ENCODE measurements at regions not wholly inside any gene's neighbourhood (a gene's known extent, or its start where the extent isn't known, plus 50 kb on each side); places are given as distances from the start of the nearest gene placed in this dataset.

- FAIRE-seq: no peak
- no peak overlapping the region for H3K27ac ChIP-seq
- no peak overlapping the region for H3K4me3 ChIP-seq
- ChIA-PET CTCF (interaction anchor here (1.0 kb wide), 1 partner anchor 13 kb away, joined by 3 read pairs; no protein-coding TSS in a partner anchor), POLR2A (no interaction called here)
- 76% methylated on average over 4 of the region's 4 CpGs for WGBS (ENCODE audit: missing lambda C conversion rate)
- no peak for DNase-seq (ENCODE audit: low read depth in 1 of 2, low spot score in 1 of 2)
- H3K4me1 ChIP-seq: no peaks in the 10 kb centered on the region
- ATAC-seq: no peak
- TF ChIP-seq POLR2AphosphoS2 (conservative IDR thresholded peaks at IDR 0.05; ENCODE audit: low read length): no peak
- no peak overlapping the region for H3K4me2 ChIP-seq
- no peaks in the 10 kb centered on the region for H3K9me3 ChIP-seq
Observed at GRCh38 chr4:143281507-143282190, 55.0 kb upstream of the GAB1 start.

- Histone ChIP-seq H3K27ac (no peak overlapping the region), H3K4me3 (no peak overlapping the region), H3K4me2 (no peak overlapping the region), H3K4me1 (no peaks in the 10 kb centered on the region), H3K9me3 (no peaks in the 10 kb centered on the region)
- TF ChIP-seq JUN (IDR thresholded peaks at IDR 0.05): no peak
- TF ChIP-seq RNF2 (IDR thresholded peaks at IDR 0.05; ENCODE audit: borderline replicate concordance, low read depth): no peak
- TF ChIP-seq HOXB5 (CRISPR knock-in tag; IDR thresholded peaks at IDR 0.05): no peak
- no peak for TF ChIP-seq JUNB (IDR thresholded peaks at IDR 0.05)
- no peak for TF ChIP-seq RCOR1 (IDR thresholded peaks at IDR 0.05; ENCODE audit: low read depth, low read length)
- no peak for DNase-seq (ENCODE audit: low read depth in 1 of 2, low spot score in 1 of 2)
- POLR2A ChIA-PET: no interaction called here
- no peak for FAIRE-seq
- no peak for ATAC-seq
- 61% methylated on average over 3 of the region's 3 CpGs for WGBS (ENCODE audit: missing lambda C conversion rate)
- CTCF ChIA-PET: no interaction called here
Observed at GRCh38 chr4:143282211-143282707, 54.4 kb upstream of the GAB1 start.

GRCh38 chr4:143285696-143286437 lies 50.8 kb upstream of the GAB1 start:
- FAIRE-seq (no peak), DNase-seq (ENCODE audit: low read depth in 1 of 2, low spot score in 1 of 2) (no peak), ATAC-seq (no peak)
- TF ChIP-seq RAD21 (conservative IDR thresholded peaks at IDR 0.05 in 1 of 2, IDR thresholded peaks at IDR 0.05 in 1 of 2) (no peak), RCOR1 (IDR thresholded peaks at IDR 0.05; ENCODE audit: low read depth, low read length) (no peak), MYC (IDR thresholded peaks at IDR 0.05; ENCODE audit: borderline replicate concordance, low read length) (no peak), REST (IDR thresholded peaks at IDR 0.05) (no peak), CHD4 (IDR thresholded peaks at IDR 0.05; ENCODE audit: borderline replicate concordance) (no peak), HEYL (CRISPR knock-in tag; IDR thresholded peaks at IDR 0.05) (no peak), CBX2 (IDR thresholded peaks at IDR 0.05; ENCODE audit: borderline replicate concordance, low read depth) (no peak), KDM5A (IDR thresholded peaks at IDR 0.05) (no peak), TFCP2L1 (CRISPR knock-in tag; IDR thresholded peaks at IDR 0.05) (no peak), EHF (CRISPR knock-in tag; IDR thresholded peaks at IDR 0.05) (no peak), HOXB5 (CRISPR knock-in tag; IDR thresholded peaks at IDR 0.05) (no peak), GATA3 (IDR thresholded peaks at IDR 0.05; ENCODE audit: borderline replicate concordance) (no peak)
- Histone ChIP-seq H3K4me3 (no peak overlapping the region), H3K9me3 (no peaks in the 10 kb centered on the region), H3K27ac (no peak overlapping the region), H3K4me1 (no peaks in the 10 kb centered on the region), H3K4me2 (no peak overlapping the region)
- CTCF ChIA-PET: interaction anchor here (0.6 kb wide), 1 partner anchor 44 kb away, joined by 3 read pairs; no protein-coding TSS in a partner anchor
- POLR2A ChIA-PET: no interaction called here
- WGBS (ENCODE audit: missing lambda C conversion rate): 60% methylated on average over 2 of the region's 2 CpGs
